Panc1 (cell line): ENCODE measurements at regions not wholly inside any gene's neighbourhood (a gene's known extent, or its start where the extent isn't known, plus 50 kb on each side); places are given as distances from the start of the nearest gene placed in this dataset.

ENCODE experiments used
- ATAC-seq: fragments of 200-7000 bp; cut with Tn5 transposase; 2 replicates; pipeline ENCODE4 v1.9.1; 2020; ENCODE audit warnings: mild to moderate bottlenecking, moderate library complexity
- BruUV-seq: library from RNA; stranded (reverse); fragments of 400-500 nt; replicated peaks from 2 replicates; lab custom pipeline; 2021; lab: Mats Ljungman, UMichigan
- CTCF ChIA-PET: fragments of 300-600 bp; sonication (Branson Sonifier 250); formaldehyde crosslinking; loops from one replicate; lab custom pipeline; 2022; ENCODE audit warnings: antibody characterized with exemption; lab: Charles Lee
- POLR2A ChIA-PET: fragments of 300-600 bp; sonication (Branson Sonifier 250); formaldehyde crosslinking; loops from one replicate; lab custom pipeline; 2022; ENCODE audit warnings: antibody characterized with exemption; lab: Charles Lee
- DNase-seq: peaks from one replicate; pipeline ENCODE4 v3.0.0-alpha.2; 2010; ENCODE audit warnings: low read depth, low spot score
- H3K27ac ChIP-seq: 2 replicates; pipeline ENCODE4 v1.5.1; 2011; ENCODE audit warnings: mild to moderate bottlenecking, low read length, inconsistent platforms
- H3K27me3 ChIP-seq: fragments of 200-500 bp; sonication (Bioruptor generic); 2 replicates; pipeline ENCODE4 v1.6.0; 2014; ENCODE audit warnings: low read length, inconsistent platforms; ENCODE audit not compliant: control insufficient read depth, insufficient read depth
- H3K36me3 ChIP-seq: fragments of 200-500 bp; sonication (Bioruptor generic); 2 replicates; pipeline ENCODE4 v1.5.1; 2014; ENCODE audit warnings: inconsistent platforms, mild to moderate bottlenecking, low read length, moderate library complexity; ENCODE audit not compliant: control insufficient read depth, insufficient read depth
- H3K4me1 ChIP-seq: 2 replicates; pipeline ENCODE4 v1.5.1; 2011; ENCODE audit warnings: inconsistent platforms, mild to moderate bottlenecking, low read length, moderate library complexity; ENCODE audit not compliant: control insufficient read depth, insufficient read depth
- H3K4me3 ChIP-seq, 2 experiments: 2 replicates each; pipeline ENCODE4 v1.5.1; 2011 to 2012; ENCODE audit warnings: low read depth in 2 of 2, low read length in 2 of 2, mild to moderate bottlenecking in 2 of 2, inconsistent platforms in 1 of 2, moderate library complexity in 1 of 2
- H3K9me3 ChIP-seq: fragments of 200-500 bp; sonication (Bioruptor generic); 2 replicates; pipeline ENCODE4 v1.5.1; 2014; ENCODE audit warnings: low read depth, mild to moderate bottlenecking, inconsistent platforms, low read length, moderate library complexity; ENCODE audit not compliant: control insufficient read depth, insufficient read depth
- POLR2AphosphoS5 ChIP-seq: IDR thresholded peaks from 2 replicates; pipeline ENCODE4 v1.6.1; 2012; ENCODE audit warnings: mild to moderate bottlenecking, low read depth, low read length, moderate library complexity
- SIN3A ChIP-seq: IDR thresholded peaks from 2 replicates; pipeline ENCODE4 v1.6.1; 2012; ENCODE audit warnings: low read depth, mild to moderate bottlenecking, low read length, moderate library complexity, borderline replicate concordance; ENCODE audit not compliant: insufficient read depth
- TCF7L2 ChIP-seq: IDR thresholded peaks from 2 replicates; pipeline ENCODE4 v1.6.1; 2011; ENCODE audit warnings: mild to moderate bottlenecking, low read depth, low read length, inconsistent platforms
- in situ Hi-C: cut with HindIII; loops from 2 replicates; pipeline ENCODE4 v1.10.0; 2016; ENCODE audit warnings: low sequenced_read_pairs, low pct_unique_long_range_greater_than_20kb
- intact Hi-C: fragments of 100-400 bp; cut with micrococcal nuclease; formaldehyde crosslinking; loops from one replicate; pipeline ENCODE4 v1.10.0; 2022; ENCODE audit not compliant: unreplicated experiment
- TF ChIP-seq, protein P1 (sequence below), 2 experiments: IDR thresholded peaks; 2 replicates each; pipeline ENCODE4 v1.6.1; 2011 to 2012; ENCODE audit warnings: low read depth in 2 of 2, control low read depth in 1 of 2, low read length in 1 of 2, mild to moderate bottlenecking in 1 of 2, moderate library complexity in 1 of 2; ENCODE audit not compliant: insufficient read depth in 1 of 2
- TF ChIP-seq, protein P2 (sequence below): fragments of 450-650 bp; IDR thresholded peaks from 2 replicates; pipeline ENCODE4 v1.5.1; 2017; ENCODE audit warnings: mild to moderate bottlenecking

DNA sequence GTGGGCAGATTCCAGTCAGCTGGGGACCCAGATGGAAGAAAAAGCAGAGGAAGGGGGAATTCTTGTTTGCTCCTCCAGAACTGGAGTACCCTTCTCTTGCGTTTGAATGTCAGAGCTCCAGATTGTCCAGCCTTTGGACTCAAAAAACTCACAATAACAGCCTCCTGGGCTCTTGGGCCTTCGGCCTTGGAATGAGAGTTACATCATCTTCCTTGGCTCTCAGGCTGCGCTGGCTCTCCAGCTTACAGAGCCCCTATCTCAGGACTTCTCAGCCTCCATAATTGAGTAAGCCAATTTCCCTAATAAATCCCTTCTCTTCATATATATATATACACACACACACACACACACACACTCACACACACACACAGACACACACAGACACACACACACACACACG, 1215.7 kb upstream of the SLC10A2 start:
- no peak for TF ChIP-seq POLR2AphosphoS5
- TF ChIP-seq, protein P1, sequence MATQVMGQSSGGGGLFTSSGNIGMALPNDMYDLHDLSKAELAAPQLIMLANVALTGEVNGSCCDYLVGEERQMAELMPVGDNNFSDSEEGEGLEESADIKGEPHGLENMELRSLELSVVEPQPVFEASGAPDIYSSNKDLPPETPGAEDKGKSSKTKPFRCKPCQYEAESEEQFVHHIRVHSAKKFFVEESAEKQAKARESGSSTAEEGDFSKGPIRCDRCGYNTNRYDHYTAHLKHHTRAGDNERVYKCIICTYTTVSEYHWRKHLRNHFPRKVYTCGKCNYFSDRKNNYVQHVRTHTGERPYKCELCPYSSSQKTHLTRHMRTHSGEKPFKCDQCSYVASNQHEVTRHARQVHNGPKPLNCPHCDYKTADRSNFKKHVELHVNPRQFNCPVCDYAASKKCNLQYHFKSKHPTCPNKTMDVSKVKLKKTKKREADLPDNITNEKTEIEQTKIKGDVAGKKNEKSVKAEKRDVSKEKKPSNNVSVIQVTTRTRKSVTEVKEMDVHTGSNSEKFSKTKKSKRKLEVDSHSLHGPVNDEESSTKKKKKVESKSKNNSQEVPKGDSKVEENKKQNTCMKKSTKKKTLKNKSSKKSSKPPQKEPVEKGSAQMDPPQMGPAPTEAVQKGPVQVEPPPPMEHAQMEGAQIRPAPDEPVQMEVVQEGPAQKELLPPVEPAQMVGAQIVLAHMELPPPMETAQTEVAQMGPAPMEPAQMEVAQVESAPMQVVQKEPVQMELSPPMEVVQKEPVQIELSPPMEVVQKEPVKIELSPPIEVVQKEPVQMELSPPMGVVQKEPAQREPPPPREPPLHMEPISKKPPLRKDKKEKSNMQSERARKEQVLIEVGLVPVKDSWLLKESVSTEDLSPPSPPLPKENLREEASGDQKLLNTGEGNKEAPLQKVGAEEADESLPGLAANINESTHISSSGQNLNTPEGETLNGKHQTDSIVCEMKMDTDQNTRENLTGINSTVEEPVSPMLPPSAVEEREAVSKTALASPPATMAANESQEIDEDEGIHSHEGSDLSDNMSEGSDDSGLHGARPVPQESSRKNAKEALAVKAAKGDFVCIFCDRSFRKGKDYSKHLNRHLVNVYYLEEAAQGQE (IDR thresholded peaks at IDR 0.05; ENCODE audit: insufficient read depth in 1 of 2, low read depth in 2 of 2, low read length in 1 of 2): no peak
- no peak for TF ChIP-seq SIN3A
- TF ChIP-seq TCF7L2: no peak
- TF ChIP-seq, protein P2, sequence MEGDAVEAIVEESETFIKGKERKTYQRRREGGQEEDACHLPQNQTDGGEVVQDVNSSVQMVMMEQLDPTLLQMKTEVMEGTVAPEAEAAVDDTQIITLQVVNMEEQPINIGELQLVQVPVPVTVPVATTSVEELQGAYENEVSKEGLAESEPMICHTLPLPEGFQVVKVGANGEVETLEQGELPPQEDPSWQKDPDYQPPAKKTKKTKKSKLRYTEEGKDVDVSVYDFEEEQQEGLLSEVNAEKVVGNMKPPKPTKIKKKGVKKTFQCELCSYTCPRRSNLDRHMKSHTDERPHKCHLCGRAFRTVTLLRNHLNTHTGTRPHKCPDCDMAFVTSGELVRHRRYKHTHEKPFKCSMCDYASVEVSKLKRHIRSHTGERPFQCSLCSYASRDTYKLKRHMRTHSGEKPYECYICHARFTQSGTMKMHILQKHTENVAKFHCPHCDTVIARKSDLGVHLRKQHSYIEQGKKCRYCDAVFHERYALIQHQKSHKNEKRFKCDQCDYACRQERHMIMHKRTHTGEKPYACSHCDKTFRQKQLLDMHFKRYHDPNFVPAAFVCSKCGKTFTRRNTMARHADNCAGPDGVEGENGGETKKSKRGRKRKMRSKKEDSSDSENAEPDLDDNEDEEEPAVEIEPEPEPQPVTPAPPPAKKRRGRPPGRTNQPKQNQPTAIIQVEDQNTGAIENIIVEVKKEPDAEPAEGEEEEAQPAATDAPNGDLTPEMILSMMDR: no peak
- H3K4me1 ChIP-seq: no peaks in the 10 kb centered on the region
- intact Hi-C loops: no loop called here
- BruUV-seq: no TSS peak
- no peaks in the 10 kb centered on the region for H3K36me3 ChIP-seq
- in situ Hi-C loops: no loop called here
- DNase-seq: no peak
- no peak overlapping the region for H3K4me3 ChIP-seq
- no peaks in the 10 kb centered on the region for H3K27me3 ChIP-seq
- H3K9me3 ChIP-seq: no peaks in the 10 kb centered on the region
- ChIA-PET CTCF (no interaction called here), POLR2A (no interaction called here)
- ATAC-seq: no peak
- H3K27ac ChIP-seq: no peak overlapping the region

DNA sequence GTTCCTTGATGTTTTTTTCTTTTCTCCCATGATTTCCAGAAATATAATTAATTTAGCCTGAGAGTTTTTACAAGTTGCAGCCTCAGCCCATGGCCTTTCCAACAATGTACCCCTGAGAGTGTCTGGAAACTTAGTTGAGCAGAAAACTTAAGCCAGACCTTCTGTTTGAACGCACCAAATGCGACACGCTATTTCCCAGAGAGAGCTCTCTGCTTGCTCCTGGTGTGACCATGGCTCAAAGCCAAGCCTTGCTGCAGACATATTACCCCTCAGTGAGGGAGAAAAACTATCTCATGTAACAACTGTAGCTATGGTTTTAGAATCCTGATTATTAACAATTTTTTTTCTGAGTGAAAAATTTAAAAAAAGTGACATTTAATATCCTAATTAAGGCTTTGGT, 1204.5 kb upstream of the SLC10A2 start:
- intact Hi-C loops (no loop called here), in situ Hi-C loops (no loop called here)
- TF ChIP-seq POLR2AphosphoS5: no peak
- TF ChIP-seq TCF7L2: no peak
- no peak for TF ChIP-seq SIN3A
- TF ChIP-seq, protein P1 (IDR thresholded peaks at IDR 0.05; ENCODE audit: insufficient read depth in 1 of 2, low read depth in 2 of 2, low read length in 1 of 2): no peak
- TF ChIP-seq, protein P2: no peak
- ChIA-PET CTCF (no interaction called here), POLR2A (no interaction called here)
- no peak overlapping the region for H3K4me3 ChIP-seq
- no peaks in the 10 kb centered on the region for H3K27me3 ChIP-seq
- no peak for DNase-seq
- no peak overlapping the region for H3K27ac ChIP-seq
- H3K4me1 ChIP-seq: no peaks in the 10 kb centered on the region
- BruUV-seq: no TSS peak
- H3K36me3 ChIP-seq: no peaks in the 10 kb centered on the region
- ATAC-seq: no peak
- no peaks in the 10 kb centered on the region for H3K9me3 ChIP-seq
